ENCODE measurements at regions not wholly inside any gene's neighbourhood (a gene's known extent, or its start where the extent isn't known, plus 50 kb on each side); places are given as distances from the start of the nearest gene placed in this dataset.

DNA sequence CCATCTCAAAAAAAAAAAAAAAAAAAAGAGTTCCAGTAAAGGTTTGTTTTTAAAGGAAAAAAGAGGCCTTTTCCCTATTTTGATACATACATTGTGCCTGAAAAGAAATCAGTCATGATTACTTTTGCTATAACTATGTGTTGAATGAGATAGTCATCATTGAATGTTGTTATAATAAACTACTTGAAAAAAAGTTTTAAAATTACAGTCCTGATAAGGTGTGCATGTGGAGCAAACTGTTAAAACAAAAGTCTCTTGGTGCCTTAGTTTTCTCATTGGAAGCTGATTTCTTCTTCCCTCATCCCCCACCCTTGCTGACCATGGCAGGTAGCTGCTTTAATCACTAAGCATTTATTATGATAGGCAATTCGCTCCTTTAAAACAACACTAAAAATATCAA lies 172.3 kb upstream of the TBCA start:
- no peak overlapping the region for H3K4me3 Mint-ChIP-seq
- no peak overlapping the region for H3K27ac Mint-ChIP-seq
- H3K9me3 Mint-ChIP-seq, result no peaks in the 10 kb centered on the region
- H3K4me1 Mint-ChIP-seq (ENCODE audit: unreplicated experiment), result no peaks in the 10 kb centered on the region
- no peak for DNase-seq (ENCODE audit: extremely low spot score, unreplicated experiment)
- H3K27me3 Mint-ChIP-seq, result peaks cover 76% of the 10 kb centered on the region
- no peaks in the 10 kb centered on the region for H3K36me3 Mint-ChIP-seq
- no peak for TF ChIP-seq CTCF (conservative IDR thresholded peaks at IDR 0.05)

DNA sequence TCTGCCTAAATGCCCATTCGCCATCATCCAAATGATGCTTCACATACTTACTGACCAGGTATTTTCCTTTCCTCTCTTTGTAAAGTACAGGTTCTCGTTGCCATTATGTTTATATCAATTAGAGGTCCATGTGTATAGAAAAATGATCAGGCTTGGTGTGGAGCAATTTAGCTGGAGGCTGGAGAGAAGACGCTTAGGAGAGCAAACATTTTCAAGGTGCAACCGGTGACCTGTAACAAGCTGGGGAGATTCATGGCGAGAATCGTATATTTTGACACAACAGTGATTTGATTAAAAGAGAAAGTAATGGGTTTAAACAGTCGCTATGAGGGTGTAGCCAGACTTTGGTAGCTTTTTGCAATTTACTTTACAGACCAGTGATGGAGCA lies 170.9 kb upstream of the TBCA start:
- Mint-ChIP-seq H3K27ac (no peak overlapping the region), H3K4me3 (no peak overlapping the region), H3K36me3 (no peaks in the 10 kb centered on the region), H3K27me3 (peaks cover 73% of the 10 kb centered on the region), H3K9me3 (no peaks in the 10 kb centered on the region), H3K4me1 (ENCODE audit: unreplicated experiment) (no peaks in the 10 kb centered on the region)
- DNase-seq (ENCODE audit: extremely low spot score, unreplicated experiment), result no peak
- TF ChIP-seq CTCF (conservative IDR thresholded peaks at IDR 0.05), result no peak

- Mint-ChIP-seq H3K4me1 (ENCODE audit: unreplicated experiment) (no peaks in the 10 kb centered on the region), H3K4me3 (no peak overlapping the region), H3K9me3 (no peaks in the 10 kb centered on the region), H3K27ac (no peak overlapping the region), H3K27me3 (peaks cover 73% of the 10 kb centered on the region), H3K36me3 (no peaks in the 10 kb centered on the region)
- TF ChIP-seq CTCF (conservative IDR thresholded peaks at IDR 0.05), result no peak
- DNase-seq (ENCODE audit: extremely low spot score, unreplicated experiment), result no peak
Observed at GRCh38 chr5:77946381-77947040, 170.4 kb upstream of the TBCA start.

DNA sequence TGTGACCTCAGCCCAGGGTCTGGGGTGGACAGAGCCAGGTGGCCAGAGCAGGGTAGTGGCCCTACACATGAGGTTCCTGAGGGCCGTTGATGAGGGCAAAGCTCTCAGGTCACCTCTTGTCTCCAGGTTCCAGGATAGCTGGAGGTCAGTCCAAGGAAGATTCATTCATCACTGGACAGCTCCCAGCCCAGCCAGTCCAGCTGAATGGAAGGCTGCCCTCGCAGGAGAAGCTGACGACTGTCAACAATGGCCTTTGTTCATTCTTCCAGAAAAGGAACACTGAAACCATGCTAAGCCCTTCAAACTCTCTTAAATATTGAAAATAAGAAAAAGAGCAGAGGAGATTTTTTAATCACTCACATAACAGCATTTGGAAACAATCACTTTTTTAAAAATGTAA lies 169.7 kb upstream of the TBCA start:
- DNase-seq (ENCODE audit: extremely low spot score, unreplicated experiment), result no peak
- Mint-ChIP-seq H3K27me3 (peaks cover 71% of the 10 kb centered on the region), H3K36me3 (no peaks in the 10 kb centered on the region), H3K4me3 (no peak overlapping the region), H3K4me1 (ENCODE audit: unreplicated experiment) (no peaks in the 10 kb centered on the region), H3K9me3 (peaks cover 1% of the 10 kb centered on the region), H3K27ac (no peak overlapping the region)
- TF ChIP-seq CTCF (conservative IDR thresholded peaks at IDR 0.05), result no peak

- no peak overlapping the region for H3K4me3 Mint-ChIP-seq
- no peak overlapping the region for H3K27ac Mint-ChIP-seq
- DNase-seq (ENCODE audit: extremely low spot score, unreplicated experiment), result no peak
- no peaks in the 10 kb centered on the region for H3K36me3 Mint-ChIP-seq
- H3K9me3 Mint-ChIP-seq, result peaks cover 5% of the 10 kb centered on the region
- no peak for TF ChIP-seq CTCF (conservative IDR thresholded peaks at IDR 0.05)
- H3K27me3 Mint-ChIP-seq, result peaks cover 65% of the 10 kb centered on the region
- H3K4me1 Mint-ChIP-seq (ENCODE audit: unreplicated experiment), result no peaks in the 10 kb centered on the region
Observed at GRCh38 chr5:77944757-77945340, 168.7 kb upstream of the TBCA start.
